IMR-90 (cell line): ENCODE measurements at regions not wholly inside any gene's neighbourhood (a gene's known extent, or its start where the extent isn't known, plus 50 kb on each side); places are given as distances from the start of the nearest gene placed in this dataset.
A peak's percentile ranks its signal among the peaks of the same experiment; 100 is the strongest.

ENCODE experiments used
- CEBPB ChIP-seq: IDR thresholded peaks from 2 replicates; pipeline ENCODE4 v1.6.1; 2012; ENCODE audit warnings: low read depth, low read length, improper control_type of control experiment
- CHD1 ChIP-seq: IDR thresholded peaks from 2 replicates; pipeline ENCODE4 v1.6.1; 2012; ENCODE audit warnings: low read depth, low read length, improper control_type of control experiment
- CTCF ChIP-seq: conservative IDR thresholded peaks from 2 replicates; pipeline ENCODE4 v1.5.1; 2012; ENCODE audit warnings: mild to moderate bottlenecking, low read depth, low read length, improper control_type of control experiment
- ELK1 ChIP-seq: fragments of 150-350 bp; IDR thresholded peaks from 2 replicates; pipeline ENCODE4 v1.6.1; 2016; ENCODE audit warnings: low read depth, mild to moderate bottlenecking, low read length, moderate library complexity, borderline replicate concordance
- FOS ChIP-seq: fragments of 150-350 bp; IDR thresholded peaks from 2 replicates; pipeline ENCODE4 v1.6.1; 2016; ENCODE audit warnings: low read depth, low read length
- MAFK ChIP-seq: IDR thresholded peaks from 2 replicates; pipeline ENCODE4 v1.6.1; 2012; ENCODE audit warnings: low read depth, low read length, improper control_type of control experiment
- MAZ ChIP-seq: IDR thresholded peaks from 2 replicates; pipeline ENCODE4 v1.6.1; 2012; ENCODE audit warnings: low read depth, mild to moderate bottlenecking, low read length, improper control_type of control experiment, moderate library complexity, borderline replicate concordance
- MXI1 ChIP-seq: IDR thresholded peaks from 2 replicates; pipeline ENCODE4 v1.6.1; 2012; ENCODE audit warnings: low read depth, mild to moderate bottlenecking, low read length, moderate library complexity, borderline replicate concordance
- NFE2L2 ChIP-seq: fragments of 150-350 bp; IDR thresholded peaks from 2 replicates; pipeline ENCODE4 v1.6.1; 2016; ENCODE audit warnings: low read depth, mild to moderate bottlenecking, low read length
- POLR2A ChIP-seq: IDR thresholded peaks from 2 replicates; pipeline ENCODE4 v1.6.1; 2012; ENCODE audit warnings: mild to moderate bottlenecking, low read depth, low read length
- RAD21 ChIP-seq: IDR thresholded peaks from 2 replicates; pipeline ENCODE4 v1.6.1; 2012; ENCODE audit warnings: low read length, improper control_type of control experiment
- RCOR1 ChIP-seq: IDR thresholded peaks from 2 replicates; pipeline ENCODE4 v1.6.1; 2012; ENCODE audit warnings: mild to moderate bottlenecking, low read length, improper control_type of control experiment; ENCODE audit not compliant: insufficient replicate concordance
- RFX5 ChIP-seq: IDR thresholded peaks from 2 replicates; pipeline ENCODE4 v1.8.0; 2012; ENCODE audit warnings: low read depth, mild to moderate bottlenecking, low read length, moderate library complexity
- SMC3 ChIP-seq: fragments of 150-350 bp; IDR thresholded peaks from 2 replicates; pipeline ENCODE4 v1.6.1; 2016; ENCODE audit warnings: low read depth, mild to moderate bottlenecking, antibody characterized with exemption, low read length, moderate library complexity

- TF ChIP-seq MAZ = no peak
- TF ChIP-seq POLR2A = no peak
- TF ChIP-seq CTCF = no peak
- no peak for TF ChIP-seq SMC3
- no peak for TF ChIP-seq MXI1
- no peak for TF ChIP-seq MAFK
- no peak for TF ChIP-seq RFX5
- no peak for TF ChIP-seq RAD21
- TF ChIP-seq CEBPB = peak; percentile 56
- TF ChIP-seq ELK1 = no peak
- no peak for TF ChIP-seq RCOR1
- no peak for TF ChIP-seq NFE2L2
- no peak for TF ChIP-seq CHD1
- TF ChIP-seq FOS = no peak
Observed at GRCh38 chr2:74063486-74063885, 78.8 kb downstream of the TET3 start.
